ENCODE measurements at regions not wholly inside any gene's neighbourhood (a gene's known extent, or its start where the extent isn't known, plus 50 kb on each side); places are given as distances from the start of the nearest gene placed in this dataset.
"Not testable (repeated sequence)": the region's sequence is repeated elsewhere in the genome, so short reads cannot be mapped to it uniquely, and the experiment has no call there.

GRCh38 chr21:5065240-5066211 lies 5455.9 kb upstream of the TPTE start:
- not testable (repeated sequence) for DNase-seq (ENCODE audit: low spot score)

- DNase-seq (ENCODE audit: low spot score) = not testable (repeated sequence)
These were observed 5454.6 kb upstream of the TPTE start for GRCh38 chr21:5066682-5067251.

DNA sequence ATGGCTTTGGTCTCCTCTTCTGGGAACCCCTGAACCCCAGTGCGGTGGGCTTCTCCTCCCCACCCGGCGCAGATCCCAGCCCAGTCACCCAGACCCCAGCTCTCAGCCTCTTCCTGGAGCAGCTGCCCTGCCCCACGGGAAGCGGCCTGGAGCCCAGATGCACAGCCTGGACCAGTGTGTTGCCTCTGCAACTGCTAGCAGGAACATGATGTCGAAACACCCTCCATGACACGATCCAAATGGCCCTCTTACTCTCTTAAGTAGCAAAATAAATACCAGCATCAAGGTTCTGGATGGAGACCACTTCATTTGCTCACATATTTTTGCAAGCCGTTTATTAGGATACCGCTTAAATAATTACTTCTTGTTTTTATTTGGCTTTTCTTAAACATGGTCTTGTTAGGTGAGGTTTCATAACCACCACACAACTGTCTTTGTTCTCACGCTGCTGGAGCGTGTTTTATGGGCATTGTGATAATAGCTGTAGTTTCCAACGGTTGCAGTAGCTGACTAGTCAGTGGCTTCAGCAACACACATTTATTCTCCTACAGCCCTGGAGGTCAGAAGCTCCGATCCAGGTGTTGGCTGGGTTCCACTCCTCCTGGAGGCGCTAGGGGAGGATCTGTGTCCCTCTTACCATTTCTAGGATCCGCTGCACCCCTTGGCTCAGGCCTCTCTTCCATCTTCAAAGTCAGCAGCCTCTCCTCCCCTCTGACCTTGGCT lies 5453.9 kb upstream of the TPTE start:
- not testable (repeated sequence) for DNase-seq (ENCODE audit: low spot score)

GRCh38 chr21:5068649-5069048 lies 5452.7 kb upstream of the TPTE start:
- not testable (repeated sequence) for DNase-seq (ENCODE audit: low spot score)

GRCh38 chr21:5071180-5071579 lies 5450.2 kb upstream of the TPTE start:
- DNase-seq (ENCODE audit: low spot score) = not testable (repeated sequence)

GRCh38 chr21:5076854-5077253 lies 5444.5 kb upstream of the TPTE start:
- DNase-seq (ENCODE audit: low spot score) = not testable (repeated sequence)

GRCh38 chr21:5079361-5079760 lies 5442.0 kb upstream of the TPTE start:
- DNase-seq (ENCODE audit: low spot score) = not testable (repeated sequence)

DNA sequence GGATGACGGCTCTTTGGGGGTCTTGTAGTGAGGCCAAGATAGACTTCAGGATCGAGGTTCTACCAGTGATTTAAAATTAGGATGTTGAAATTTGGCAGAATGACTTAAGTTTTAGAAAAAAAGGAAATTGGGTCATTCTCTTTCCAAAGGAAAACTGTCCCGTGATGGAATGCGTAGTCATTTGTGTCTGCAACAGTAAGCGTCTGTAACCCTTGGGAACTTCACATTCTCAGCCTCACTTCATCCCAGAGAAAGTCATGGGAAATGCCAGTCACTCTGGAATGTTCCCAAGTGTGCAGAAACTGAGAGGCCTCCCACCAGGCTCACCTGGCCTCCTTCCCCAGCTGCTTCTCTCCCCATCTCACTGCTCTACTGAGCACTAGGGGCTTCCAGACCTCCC lies 5441.4 kb upstream of the TPTE start:
- not testable (repeated sequence) for DNase-seq (ENCODE audit: low spot score)

DNA sequence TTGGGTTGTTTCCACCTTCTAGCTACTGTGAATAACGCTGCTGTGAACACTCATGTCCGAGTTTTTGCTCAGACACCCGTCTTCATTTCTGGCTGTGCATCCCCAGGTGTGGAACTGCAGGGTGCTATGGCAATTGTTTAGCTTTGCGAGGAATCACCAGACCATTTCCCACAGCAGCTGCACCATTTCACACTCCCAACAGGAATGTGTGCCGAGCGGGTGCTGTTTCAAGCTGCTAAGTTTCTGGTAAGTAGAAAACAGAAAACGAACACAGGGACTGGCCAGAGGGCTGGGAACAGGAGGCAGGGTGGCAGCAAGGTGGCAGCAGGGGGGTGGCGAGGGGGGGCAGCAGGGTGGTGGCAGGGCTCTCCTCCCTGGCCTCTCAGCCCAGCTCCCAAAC lies 5437.1 kb upstream of the TPTE start:
- not testable (repeated sequence) for DNase-seq (ENCODE audit: low spot score)

GRCh38 chr21:5085456-5085855 lies 5435.9 kb upstream of the TPTE start:
- not testable (repeated sequence) for DNase-seq (ENCODE audit: low spot score)

- DNase-seq (ENCODE audit: low spot score) = not testable (repeated sequence)
These were observed 5435.0 kb upstream of the TPTE start for GRCh38 chr21:5086416-5086815.

DNA sequence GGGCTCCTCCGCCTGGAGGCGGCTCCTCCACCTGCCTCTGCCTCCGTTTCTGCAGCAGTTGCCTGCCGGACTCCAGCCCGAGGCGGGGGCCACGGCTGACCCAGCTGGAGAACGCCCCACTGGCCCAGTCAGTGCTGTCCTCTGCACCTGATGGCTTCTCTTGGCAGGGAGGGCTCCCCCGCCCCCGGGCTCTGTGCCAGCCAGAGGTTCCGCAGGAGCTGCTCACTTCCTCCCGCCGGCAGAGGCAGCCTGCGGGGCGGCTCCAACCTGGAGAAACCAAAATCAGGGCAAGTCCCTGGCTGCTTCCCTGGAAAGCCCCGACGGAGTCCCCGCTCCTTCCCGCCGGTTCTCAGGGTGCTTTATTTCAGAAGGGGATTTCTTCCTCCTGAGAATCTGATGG lies 5432.6 kb upstream of the TPTE start:
- not testable (repeated sequence) for DNase-seq (ENCODE audit: low spot score)

- not testable (repeated sequence) for DNase-seq (ENCODE audit: low spot score)
These were observed 5431.8 kb upstream of the TPTE start for GRCh38 chr21:5089399-5090089.

GRCh38 chr21:5090132-5091079 lies 5431.0 kb upstream of the TPTE start:
- DNase-seq (ENCODE audit: low spot score) = not testable (repeated sequence)

DNA sequence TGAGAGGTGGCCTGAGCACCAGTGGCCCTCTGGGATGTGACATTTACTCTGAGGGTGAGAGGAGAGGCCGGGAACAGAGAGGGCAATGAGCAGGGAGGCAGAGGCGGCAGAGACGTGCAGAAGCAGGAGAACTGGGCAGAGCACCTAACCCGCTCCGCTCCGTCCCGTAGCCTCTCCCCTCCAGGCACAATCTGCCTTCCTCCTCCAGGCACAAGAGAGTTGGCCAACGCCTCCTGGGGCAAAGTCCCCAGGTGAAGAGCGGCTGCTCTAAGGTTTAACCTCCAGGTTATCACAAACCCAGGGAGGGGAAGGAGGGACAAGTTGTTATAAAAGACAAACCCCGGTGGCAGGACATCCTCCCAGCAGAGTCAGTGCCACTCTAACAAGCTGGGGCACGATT lies 5430.1 kb upstream of the TPTE start:
- DNase-seq (ENCODE audit: low spot score) = not testable (repeated sequence)

DNA sequence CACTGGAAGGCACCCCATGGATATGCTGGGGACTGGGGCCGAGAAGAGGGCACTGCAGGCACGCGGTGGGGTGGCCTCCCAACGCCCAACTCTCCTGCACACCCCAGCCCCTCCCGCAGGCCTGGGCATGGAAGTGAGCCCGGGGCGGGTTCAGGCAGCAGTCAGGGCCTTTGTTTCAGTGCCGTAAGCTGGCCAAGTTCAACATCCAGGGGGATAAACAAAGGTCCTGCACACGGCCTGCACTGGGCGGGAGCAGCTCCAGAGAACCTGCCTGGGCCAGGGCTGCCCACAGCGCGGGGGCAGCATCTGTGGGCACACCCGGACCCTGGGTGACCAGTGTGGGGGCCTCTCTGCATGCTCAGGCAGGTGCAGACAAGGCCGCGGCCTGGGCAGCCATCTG lies 5425.8 kb upstream of the TPTE start:
- not testable (repeated sequence) for DNase-seq (ENCODE audit: low spot score)

DNA sequence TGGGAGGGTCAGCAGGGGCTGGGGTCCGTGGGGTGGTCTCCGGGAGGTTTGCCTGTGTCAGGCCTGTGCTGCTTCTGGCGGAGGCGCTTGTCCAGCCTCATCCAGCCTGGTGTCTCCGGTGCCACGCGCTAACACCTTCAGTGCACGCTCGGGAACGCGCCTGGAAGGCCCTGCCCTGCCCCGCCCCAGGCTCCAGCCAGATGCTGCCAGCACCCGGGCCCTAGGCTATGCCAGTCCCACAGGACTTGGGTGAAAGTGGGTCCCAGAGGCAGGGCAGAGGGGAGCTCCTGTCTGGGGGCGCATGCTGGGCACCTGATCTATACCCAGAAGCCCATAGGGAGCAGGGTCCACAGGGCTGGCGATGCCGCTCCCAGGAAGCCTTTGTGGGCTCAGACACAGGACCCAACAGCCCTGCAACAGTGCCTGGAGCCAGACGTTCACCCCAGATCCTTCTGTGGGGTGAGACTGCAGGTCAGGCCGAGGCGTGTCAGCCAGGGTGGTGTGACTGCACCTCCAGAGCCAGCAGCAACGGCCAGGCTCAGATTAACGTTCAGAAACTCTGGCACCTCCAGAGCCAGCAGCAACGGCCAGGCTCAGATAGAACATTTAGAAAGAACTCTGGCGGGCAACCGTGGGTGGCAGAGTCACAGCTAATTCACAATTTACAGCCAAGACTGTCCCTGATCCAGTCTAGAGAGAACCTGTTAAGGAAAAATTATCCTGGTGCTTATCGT lies 5423.2 kb upstream of the TPTE start:
- not testable (repeated sequence) for DNase-seq (ENCODE audit: low spot score)

DNA sequence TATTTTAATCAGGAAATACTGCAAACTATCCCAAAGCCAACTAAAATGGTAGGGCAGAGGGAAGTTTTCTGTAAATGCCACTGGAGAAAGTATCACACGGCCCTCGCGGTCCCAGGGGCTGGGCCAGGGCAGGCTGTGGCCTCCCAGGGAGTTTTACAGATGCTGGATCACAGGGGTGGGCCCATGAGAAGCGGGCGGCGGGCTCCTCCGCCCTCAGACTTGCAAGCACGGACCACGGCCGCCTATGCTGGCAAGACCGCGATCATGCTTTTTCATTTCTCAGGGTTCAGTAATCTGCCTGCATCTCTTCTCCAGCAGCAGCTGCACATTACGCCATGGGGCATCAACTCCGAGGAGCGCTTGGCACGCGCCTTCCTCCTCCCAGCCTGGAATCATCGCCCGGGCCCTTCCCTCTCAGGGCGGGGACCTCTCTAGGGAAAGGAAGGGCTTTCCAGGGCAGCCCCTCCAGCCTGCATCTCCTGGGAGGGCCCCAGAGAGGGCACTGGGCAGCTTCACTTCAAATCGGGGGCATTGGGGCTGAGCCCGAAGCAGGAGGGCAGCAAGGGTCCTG lies 5420.7 kb upstream of the TPTE start:
- not testable (repeated sequence) for DNase-seq (ENCODE audit: low spot score)

- DNase-seq (ENCODE audit: low spot score) = peak; percentile 19
These were observed 5419.6 kb upstream of the TPTE start for GRCh38 chr21:5101749-5102148.

Data from SW480 (cell line).